Stomach (tissue), 8 donors: ENCODE measurements at regions not wholly inside any gene's neighbourhood (a gene's known extent, or its start where the extent isn't known, plus 50 kb on each side); places are given as distances from the start of the nearest gene placed in this dataset.

Experiments
- DNase-seq, 2 donors: peaks; one replicate each; pipeline versions ENCODE4 v3.0.0 to v3.0.0-alpha.2; 2013 to 2019
- H3K27ac ChIP-seq, 5 donors: fragments of 200-600 bp in 4 of 5; sonication (generic) in 4 of 5; one replicate each; pipeline ENCODE4 v1.5.1; 2013 to 2019; ENCODE audit warnings: mild to moderate bottlenecking in 1 of 5, moderate library complexity in 1 of 5
- H3K27me3 ChIP-seq, 3 donors: fragments of 200-600 bp; sonication (generic); one replicate each; pipeline ENCODE4 v1.5.1; 2017 to 2019; ENCODE audit warnings: mixed run types in 1 of 3
- H3K36me3 ChIP-seq, 4 donors: fragments of 200-600 bp; sonication (generic); 1 replicate in 3 of 4; 2 replicates in 1 of 4; pipeline ENCODE4 v1.5.1; 2016 to 2019
- H3K4me1 ChIP-seq, 4 donors: fragments of 200-600 bp; sonication (generic); one replicate each; pipeline ENCODE4 v1.5.1; 2016 to 2019
- H3K4me3 ChIP-seq, 4 donors: fragments of 200-600 bp; sonication (generic) in 3 of 4; one replicate each; pipeline ENCODE4 v1.5.1; 2016 to 2019; ENCODE audit warnings: mild to moderate bottlenecking in 1 of 4
- H3K9me3 ChIP-seq, 4 donors: fragments of 200-600 bp; sonication (generic); one replicate each; pipeline ENCODE4 v1.5.1; 2016 to 2019
- CTCF ChIP-seq, 7 experiments: fragments of 450-650 bp in 4 of 7; fragments of 200-600 bp in 3 of 7; sonication (generic) in 3 of 7; IDR thresholded peaks; one replicate each; pipeline ENCODE4 v1.5.1; 2016 to 2019; ENCODE audit warnings: antibody characterized with exemption in 7 of 7, control low read depth in 2 of 7, mild to moderate bottlenecking in 1 of 7
- EP300 ChIP-seq: sonication (generic); formaldehyde crosslinking; IDR thresholded peaks from one replicate; pipeline ENCODE4 v1.6.1; 2017; ENCODE audit warnings: antibody characterized with exemption
- POLR2A ChIP-seq, 4 donors: fragments of 450-650 bp; IDR thresholded peaks; one replicate each; pipeline ENCODE4 v1.6.1; 2016; ENCODE audit warnings: antibody characterized with exemption in 4 of 4, control low read depth in 2 of 4, mild to moderate bottlenecking in 1 of 4, moderate library complexity in 1 of 4
- POLR2AphosphoS5 ChIP-seq, 3 donors: sonication (generic); formaldehyde crosslinking; IDR thresholded peaks; one replicate each; pipeline ENCODE4 v1.6.1; 2016; ENCODE audit warnings: antibody characterized with exemption in 3 of 3
- WGBS, 5 donors: extraction: QIAGEN DNeasy Blood & Tissue Kit in 3 of 5; methylation state at CpG; one replicate each; pipeline versions ENCODE4 v1.1.5 to v1.1.7; 2013 to 2018; 5-methylcytosine and 5-hydroxymethylcytosine counted together
- intact Hi-C: fragments of 100-400 bp; cut with DNase I; formaldehyde crosslinking; loops from one replicate; pipeline ENCODE4 v1.15.1; 2023; ENCODE audit warnings: low total_unique reads
- donor health status: healthy with polysubstance abuse.
- donor health status: Bipolar disorder and iron deficiency.
- donor health status: healthy.

- no peaks in the 10 kb centered on the region for H3K9me3 ChIP-seq
- TF ChIP-seq POLR2A (IDR thresholded peaks at IDR 0.05) (no peak), CTCF (IDR thresholded peaks at IDR 0.05) (no peak), EP300 (no peak), POLR2AphosphoS5 (IDR thresholded peaks at IDR 0.05) (no peak)
- intact Hi-C loops = no loop called here
- no peaks in the 10 kb centered on the region for H3K27me3 ChIP-seq
- H3K4me3 ChIP-seq = no peak overlapping the region
- 87 to 94% (median 92%) methylated on average over 7 of the region's 7 CpGs for WGBS, 5 donors
- H3K36me3 ChIP-seq = no peaks in the 10 kb centered on the region
- no peak overlapping the region for H3K27ac ChIP-seq
- no peak for DNase-seq
- H3K4me1 ChIP-seq = no peaks in the 10 kb centered on the region
Measured at GRCh38 chr10:128612195-128612594, 486.0 kb upstream of the MKI67 start.

DNA sequence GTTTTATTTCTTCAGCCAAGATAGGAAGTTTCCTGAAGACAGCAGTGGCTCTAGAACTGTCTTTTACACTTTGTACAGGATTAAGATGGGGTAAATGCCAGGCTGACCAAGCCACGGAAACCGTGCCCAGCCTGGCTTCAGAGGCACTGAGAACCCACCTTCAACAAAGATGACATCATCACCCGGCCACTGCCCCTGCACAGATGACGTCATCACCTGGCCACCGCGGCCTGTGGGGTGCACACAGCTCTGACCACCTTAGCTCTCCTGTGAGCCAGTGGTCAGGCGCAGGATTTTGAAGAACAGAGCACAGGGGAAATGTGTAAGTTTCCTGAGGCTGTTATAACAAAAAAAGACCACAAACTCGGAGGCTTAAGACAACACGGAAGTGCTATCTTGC is 486.4 kb upstream of the MKI67 start:
- H3K4me1 ChIP-seq = no peaks in the 10 kb centered on the region
- no peaks in the 10 kb centered on the region for H3K9me3 ChIP-seq
- H3K27me3 ChIP-seq = no peaks in the 10 kb centered on the region
- intact Hi-C loops = no loop called here
- H3K4me3 ChIP-seq = no peak overlapping the region
- WGBS, 5 donors = 82 to 91% (median 89%) methylated on average over 9 of the region's 9 CpGs
- no peak overlapping the region for H3K27ac ChIP-seq
- no peak for TF ChIP-seq POLR2AphosphoS5 (IDR thresholded peaks at IDR 0.05)
- no peak for TF ChIP-seq EP300
- TF ChIP-seq POLR2A (IDR thresholded peaks at IDR 0.05) = no peak
- TF ChIP-seq CTCF (IDR thresholded peaks at IDR 0.05) = no peak
- no peak for DNase-seq
- no peaks in the 10 kb centered on the region for H3K36me3 ChIP-seq

GRCh38 chr10:128614016-128614605 is 487.9 kb upstream of the MKI67 start:
- Histone ChIP-seq H3K36me3 (no peaks in the 10 kb centered on the region), H3K4me1 (no peaks in the 10 kb centered on the region), H3K27ac (no peak overlapping the region), H3K4me3 (no peak overlapping the region), H3K9me3 (no peaks in the 10 kb centered on the region), H3K27me3 (no peaks in the 10 kb centered on the region)
- no peak for DNase-seq
- WGBS, 5 donors = 82 to 94% (median 89%) methylated on average over 11 of the region's 11 CpGs
- no peak for TF ChIP-seq EP300
- TF ChIP-seq POLR2AphosphoS5 (IDR thresholded peaks at IDR 0.05) = no peak
- no peak for TF ChIP-seq CTCF (IDR thresholded peaks at IDR 0.05)
- TF ChIP-seq POLR2A (IDR thresholded peaks at IDR 0.05) = no peak
- intact Hi-C loops = no loop called here

GRCh38 chr10:128614802-128615553 is 488.8 kb upstream of the MKI67 start:
- DNase-seq = peak in 1 of 2 donors; percentile 44
- WGBS, 5 donors = 68 to 86% (median 81%) methylated on average over 5 of the region's 5 CpGs
- intact Hi-C loops = no loop called here

More at GRCh38 chr10:128614802-128615553, 488.8 kb upstream of the MKI67 start:
- no peak overlapping the region for H3K27ac ChIP-seq
- no peak for TF ChIP-seq EP300
- no peak for TF ChIP-seq POLR2AphosphoS5 (IDR thresholded peaks at IDR 0.05)
- no peak for TF ChIP-seq POLR2A (IDR thresholded peaks at IDR 0.05)
- no peak for TF ChIP-seq CTCF (IDR thresholded peaks at IDR 0.05)
- H3K4me3 ChIP-seq = no peak overlapping the region
- no peaks in the 10 kb centered on the region for H3K36me3 ChIP-seq
- H3K4me1 ChIP-seq = no peaks in the 10 kb centered on the region
- H3K27me3 ChIP-seq = no peaks in the 10 kb centered on the region
- no peaks in the 10 kb centered on the region for H3K9me3 ChIP-seq
